ENCODE measurements at regions not wholly inside any gene's neighbourhood (a gene's known extent, or its start where the extent isn't known, plus 50 kb on each side); places are given as distances from the start of the nearest gene placed in this dataset.

GRCh38 chrX:5810636-5811035, 418.0 kb downstream of the NLGN4X start:
- DNase-seq (ENCODE audit: low read depth, low spot score) (no peak), FAIRE-seq (no peak)
- Histone ChIP-seq H4K20me1 (replicated peaks; ENCODE audit: control insufficient read depth, extremely low read depth, insufficient read depth, low read length) (no peaks in the 10 kb centered on the region), H2AFZ (ENCODE audit: low read depth, low read length) (no peak overlapping the region), H3K9me3 (replicated peaks; ENCODE audit: control insufficient read depth, insufficient read depth, low read length) (no peaks in the 10 kb centered on the region), H3K27me3 (ENCODE audit: control insufficient read depth in 2 of 2, insufficient read depth in 2 of 2, low read length in 2 of 2) (no peaks in the 10 kb centered on the region), H3K27ac (ENCODE audit: insufficient read depth, low read depth, low read length) (no peak overlapping the region), H3K4me2 (ENCODE audit: insufficient read depth, low read length) (no peak overlapping the region), H3K79me2 (ENCODE audit: control insufficient read depth, insufficient read depth, low read length) (no peaks in the 10 kb centered on the region), H3K9ac (replicated peaks; ENCODE audit: extremely low read depth, insufficient read depth, low read length) (no peak overlapping the region), H3K36me3 (ENCODE audit: control insufficient read depth in 2 of 2, extremely low read depth in 1 of 2, insufficient read depth in 2 of 2, low read length in 2 of 2) (no peaks in the 10 kb centered on the region), H3K9me1 (replicated peaks; ENCODE audit: control insufficient read depth, extremely low read depth, insufficient read depth, low read length) (no peaks in the 10 kb centered on the region), H3K4me1 (ENCODE audit: control insufficient read depth, extremely low read depth, insufficient read depth, low read length) (no peaks in the 10 kb centered on the region), H3K4me3 (replicated peaks in 1 of 3; ENCODE audit: insufficient read depth in 1 of 3, low read depth in 1 of 3, low read length in 3 of 3) (no peak overlapping the region)
- no TSS peak for BruUV-seq (replicated peaks)
- ChIA-PET POLR2A (no interaction called here), CTCF (no interaction called here)
- dilution Hi-C loops (cut with MboI; ENCODE audit: extremely low pct_ligation_motif_present, low sequenced_read_pairs) (no loop called here), intact Hi-C loops (cut with micrococcal nuclease) (no loop called here)
- TF ChIP-seq MYC (IDR thresholded peaks at IDR 0.05; ENCODE audit: low read depth, low read length), result no peak
- no peak for TF ChIP-seq POLR2AphosphoS5 (IDR thresholded peaks at IDR 0.05; ENCODE audit: insufficient read depth, low read depth, low read length)
- TF ChIP-seq JUN (IDR thresholded peaks at IDR 0.05; ENCODE audit: borderline replicate concordance, insufficient read depth, insufficient read length, low read depth), result no peak
- TF ChIP-seq FOS (IDR thresholded peaks at IDR 0.05; ENCODE audit: borderline replicate concordance, insufficient read depth, low read length), result no peak
- TF ChIP-seq GATA2 (IDR thresholded peaks at IDR 0.05; ENCODE audit: insufficient read depth, insufficient read length, low read depth, low read length), result no peak
- no peak for TF ChIP-seq EZH2 (IDR thresholded peaks at IDR 0.05; ENCODE audit: borderline replicate concordance, low read depth, low read length, severe bottlenecking)
- TF ChIP-seq MAX (IDR thresholded peaks at IDR 0.05; ENCODE audit: insufficient read depth, insufficient read length), result no peak
- TF ChIP-seq CTCF (IDR thresholded peaks at IDR 0.05; ENCODE audit: extremely low read depth in 1 of 2, insufficient read depth in 1 of 2, low read depth in 1 of 2, low read length in 2 of 2), result no peak
- TF ChIP-seq POLR2A (IDR thresholded peaks at IDR 0.05; ENCODE audit: low read depth, low read length), result no peak
